Astrocyte of the hippocampus (primary cell): ENCODE measurements at regions not wholly inside any gene's neighbourhood (a gene's known extent, or its start where the extent isn't known, plus 50 kb on each side); places are given as distances from the start of the nearest gene placed in this dataset.
A peak's percentile ranks its signal among the peaks of the same experiment; 100 is the strongest.
"Not testable (repeated sequence)": the region's sequence is repeated elsewhere in the genome, so short reads cannot be mapped to it uniquely, and the experiment has no call there.

Source experiments
- DNase-seq: peaks from one replicate; pipeline ENCODE4 v3.0.0; 2011; ENCODE audit warnings: low read depth, low spot score

DNA sequence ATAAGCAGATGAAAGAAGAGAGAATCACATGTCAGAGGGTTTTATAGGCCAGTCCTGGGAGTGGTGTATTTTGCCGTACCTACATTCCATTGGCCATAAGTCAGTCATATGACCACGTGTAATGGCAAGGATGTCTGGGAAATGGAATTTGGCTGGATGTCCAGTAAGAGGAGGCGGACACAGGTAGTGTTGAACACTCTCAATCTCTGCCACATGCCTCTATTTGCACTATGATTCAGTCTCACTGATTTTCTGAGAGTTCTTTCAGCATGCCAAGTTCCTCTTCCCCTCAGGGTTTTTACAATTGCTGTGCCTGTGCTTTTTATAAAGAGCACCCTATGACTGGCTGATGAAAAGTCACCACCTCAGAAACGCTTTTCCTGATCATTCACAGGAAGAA lies 164.2 kb upstream of the GPR101 start:
- no peak for DNase-seq

DNA sequence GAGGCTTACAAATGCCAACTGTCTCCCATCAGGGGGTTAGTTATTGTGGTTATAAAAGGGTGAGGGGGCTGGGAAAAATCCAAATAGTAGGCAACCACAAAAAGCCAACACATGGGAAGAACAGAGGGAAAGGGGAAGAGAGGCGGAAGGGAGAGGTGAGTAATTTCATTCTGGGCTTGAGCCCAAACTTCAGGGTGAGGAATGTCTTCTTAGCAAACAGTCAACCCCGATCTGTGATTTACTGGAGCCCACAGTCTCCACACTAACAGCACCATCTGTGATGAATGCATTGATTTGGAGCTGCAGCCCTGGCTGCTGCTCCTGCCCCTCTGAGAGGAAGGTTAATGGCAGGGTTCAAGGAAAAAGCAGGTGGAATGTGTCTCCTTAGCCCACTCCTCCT lies 162.2 kb upstream of the GPR101 start:
- DNase-seq = peak; percentile 82

DNA sequence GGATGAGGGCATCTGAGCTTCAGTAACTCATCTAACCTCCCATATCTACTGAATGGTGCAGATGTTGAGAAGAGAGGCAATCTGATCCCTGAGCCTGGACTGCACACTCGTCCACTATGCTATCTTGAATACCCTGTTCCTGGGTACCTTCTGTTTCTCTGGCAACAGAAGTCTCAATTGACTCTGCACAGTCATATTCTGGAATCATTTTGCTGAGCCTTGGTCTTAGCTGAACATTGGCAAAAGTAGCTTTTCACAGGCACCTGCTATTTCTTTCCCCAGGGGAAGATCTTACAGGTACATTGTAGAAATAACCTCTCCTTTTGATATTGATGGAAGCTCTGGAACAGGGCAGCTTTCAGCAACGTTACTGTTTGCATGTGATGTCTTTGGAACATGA lies 161.5 kb upstream of the GPR101 start:
- no peak for DNase-seq

DNA sequence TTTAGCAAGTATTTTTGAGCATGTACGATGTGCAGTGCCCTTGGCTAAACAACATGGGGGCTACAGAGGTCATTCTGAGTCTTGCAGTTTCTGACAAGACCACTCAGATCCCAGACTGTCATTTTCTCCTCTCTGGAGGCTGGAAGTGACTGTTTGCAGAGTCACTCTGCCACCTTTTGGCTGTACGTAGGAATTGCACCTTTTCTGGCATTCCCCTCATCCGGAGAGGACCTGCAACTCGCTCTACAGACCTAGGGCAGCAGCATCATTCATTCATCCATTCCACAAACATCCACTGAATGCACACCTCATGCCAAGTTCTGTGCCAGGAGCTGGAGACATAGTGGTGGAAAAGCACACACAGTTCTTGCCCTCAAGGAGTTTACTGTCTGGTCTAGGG lies 160.4 kb upstream of the GPR101 start:
- peak; percentile 51 for DNase-seq

DNA sequence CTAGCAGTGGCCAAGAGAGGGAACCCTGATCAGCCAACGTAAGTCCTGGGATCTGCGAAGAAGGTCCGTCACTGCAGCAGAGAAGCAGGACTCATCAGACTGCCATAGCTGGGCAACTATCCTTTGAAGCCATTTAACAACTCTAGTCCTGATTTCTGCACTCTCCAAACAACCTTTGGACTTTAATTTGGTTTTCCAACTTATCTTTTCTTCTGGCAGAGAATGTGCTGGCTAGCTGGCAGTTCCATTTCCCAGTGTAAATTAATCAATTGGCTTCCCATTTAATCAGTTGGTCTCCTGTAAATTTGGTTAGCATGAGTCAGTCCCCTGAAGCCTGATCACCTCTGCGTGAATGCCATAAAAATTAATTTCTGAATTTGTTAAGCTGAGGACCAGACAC lies 153.7 kb upstream of the GPR101 start:
- no peak for DNase-seq

DNA sequence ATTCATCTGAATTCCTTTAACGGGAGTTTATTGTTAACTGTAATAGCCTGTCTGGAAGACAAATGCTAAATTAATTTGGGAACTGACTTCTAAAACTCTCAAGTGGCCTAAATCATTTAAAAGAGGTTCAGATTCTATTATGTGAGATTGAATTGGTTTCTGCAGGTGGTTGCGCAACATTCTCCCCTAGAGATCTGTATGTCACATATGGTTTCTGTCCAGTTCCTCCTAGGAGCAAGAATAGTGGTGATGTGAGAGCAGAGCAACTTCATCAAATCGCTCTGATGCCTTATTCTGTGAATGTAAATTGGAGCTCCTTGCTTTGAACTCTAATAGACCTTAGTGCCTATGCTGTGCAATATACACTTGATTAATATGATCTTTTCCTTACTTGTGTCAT lies 144.6 kb upstream of the GPR101 start:
- no peak for DNase-seq

DNA sequence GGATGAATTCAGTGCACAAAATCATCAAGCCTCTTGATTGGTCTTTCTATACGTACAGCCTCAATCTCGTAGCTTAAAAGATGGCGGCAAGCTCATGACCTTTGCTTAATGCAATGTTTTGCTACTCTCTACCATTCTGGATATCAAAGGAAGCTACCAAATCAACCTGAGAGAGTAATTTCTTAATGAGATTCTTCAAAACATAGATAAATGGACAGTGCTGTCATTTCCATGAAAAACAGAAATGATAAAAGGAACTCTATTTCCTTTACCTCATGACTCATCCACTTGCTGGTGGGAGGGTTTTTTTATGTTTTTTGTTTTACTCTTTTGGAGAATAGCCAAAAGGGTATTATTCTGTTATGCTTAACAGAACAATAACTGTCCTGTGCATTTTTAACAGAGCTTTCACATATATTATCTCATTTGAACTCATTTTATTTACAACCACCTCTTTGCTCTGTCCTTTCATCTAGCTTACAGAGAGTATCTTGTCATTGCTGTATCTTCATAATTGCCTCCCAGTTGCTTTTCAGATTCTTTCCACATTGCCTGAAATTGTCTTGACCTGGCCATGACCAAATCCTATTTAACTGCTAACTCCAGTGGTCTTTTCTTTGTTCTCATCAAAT lies 138.6 kb upstream of the GPR101 start:
- no peak for DNase-seq

DNA sequence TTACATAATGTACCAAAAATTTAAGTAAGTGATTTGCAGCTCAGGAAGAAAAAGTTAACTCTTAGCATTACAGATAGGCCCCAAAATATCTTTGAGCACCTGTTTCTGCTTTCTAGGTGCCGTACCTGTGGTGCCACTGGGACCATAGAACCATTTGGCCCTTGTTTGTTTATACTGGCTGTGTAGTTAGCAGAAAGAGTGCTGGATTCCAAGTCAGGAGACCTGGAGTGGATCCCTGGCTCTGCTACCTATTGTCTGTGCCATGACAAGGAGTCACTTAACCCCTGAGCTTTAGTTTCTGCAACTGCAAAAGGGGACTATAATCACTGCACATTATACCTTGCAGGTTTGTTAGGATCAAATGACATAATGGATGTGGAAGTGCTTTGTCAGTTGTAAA lies 137.8 kb upstream of the GPR101 start:
- no peak for DNase-seq

DNA sequence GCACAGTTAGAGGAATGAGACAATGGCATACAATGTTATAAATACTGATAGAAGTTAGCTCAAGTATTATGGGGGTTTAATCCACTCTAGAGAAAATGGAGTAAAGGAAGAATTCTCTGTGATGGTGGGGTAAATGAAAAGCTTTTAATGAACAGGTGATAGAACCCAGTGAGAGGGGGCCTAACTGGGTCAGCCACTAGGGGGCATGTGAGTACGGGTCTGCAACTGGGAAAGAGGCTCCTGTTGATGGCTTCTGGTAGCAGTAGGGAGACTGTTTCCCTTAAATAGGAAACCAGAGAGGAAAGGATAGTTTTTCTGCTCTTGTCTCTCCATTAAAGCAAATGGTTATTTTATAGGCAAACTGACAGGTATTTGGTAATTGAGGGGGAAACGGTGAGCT lies 132.8 kb upstream of the GPR101 start:
- no peak for DNase-seq

DNA sequence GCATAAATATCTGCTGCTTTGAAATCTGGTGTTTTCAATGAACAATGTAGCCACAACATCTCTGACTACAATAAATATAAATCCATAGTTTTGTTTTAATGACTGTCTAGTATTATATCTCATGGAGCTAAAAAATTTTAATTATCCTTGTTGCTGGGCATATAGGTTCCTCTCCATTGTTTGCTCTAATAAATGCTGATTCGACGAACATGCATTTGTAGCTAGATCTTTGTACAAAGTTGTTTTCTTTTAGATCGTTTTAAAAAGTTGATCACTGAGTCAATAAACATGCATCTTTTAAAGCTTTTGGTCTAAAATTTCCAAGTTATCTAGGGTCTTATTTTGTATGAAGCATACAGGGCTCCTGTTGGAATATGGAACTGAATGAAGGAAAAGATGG lies 130.5 kb upstream of the GPR101 start:
- no peak for DNase-seq

DNA sequence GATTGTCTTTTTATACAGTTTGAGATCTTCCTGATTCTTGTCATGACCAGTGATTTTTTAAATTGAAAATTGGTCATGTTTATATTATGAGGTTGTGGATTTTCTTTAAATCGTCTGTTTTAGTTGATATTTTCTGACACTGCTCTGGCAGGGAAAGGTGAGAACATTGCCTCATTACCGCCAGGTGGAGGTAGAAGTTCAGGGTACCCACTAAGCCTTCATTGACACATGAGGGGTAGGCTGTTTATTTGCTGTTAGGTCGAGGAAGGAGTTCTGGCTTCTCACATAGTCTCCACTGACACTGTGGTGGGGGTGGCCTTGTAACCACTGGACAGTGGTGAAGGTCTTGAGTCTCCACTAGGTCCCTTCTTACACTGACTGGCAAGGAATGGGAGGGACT lies 117.6 kb upstream of the GPR101 start:
- DNase-seq = no peak

DNA sequence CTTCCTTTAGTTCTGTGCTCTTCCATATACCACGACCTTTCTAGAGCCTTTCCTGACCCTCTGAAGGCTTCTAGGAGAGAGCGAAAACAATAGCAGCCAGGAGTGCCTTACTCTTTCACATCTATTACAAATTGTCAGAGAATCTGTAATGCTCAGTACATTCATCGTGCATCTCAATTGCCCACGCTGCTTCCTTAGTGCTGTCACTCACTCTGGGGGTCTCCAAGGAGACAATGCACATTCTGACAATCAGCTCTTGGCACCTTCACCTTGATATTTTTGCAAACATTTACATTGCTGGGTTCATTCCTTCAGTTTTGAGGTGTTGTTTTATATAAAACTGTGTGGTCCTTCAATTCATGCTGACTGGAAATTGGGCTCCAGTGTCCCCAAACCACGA lies 110.1 kb upstream of the GPR101 start:
- no peak for DNase-seq

DNA sequence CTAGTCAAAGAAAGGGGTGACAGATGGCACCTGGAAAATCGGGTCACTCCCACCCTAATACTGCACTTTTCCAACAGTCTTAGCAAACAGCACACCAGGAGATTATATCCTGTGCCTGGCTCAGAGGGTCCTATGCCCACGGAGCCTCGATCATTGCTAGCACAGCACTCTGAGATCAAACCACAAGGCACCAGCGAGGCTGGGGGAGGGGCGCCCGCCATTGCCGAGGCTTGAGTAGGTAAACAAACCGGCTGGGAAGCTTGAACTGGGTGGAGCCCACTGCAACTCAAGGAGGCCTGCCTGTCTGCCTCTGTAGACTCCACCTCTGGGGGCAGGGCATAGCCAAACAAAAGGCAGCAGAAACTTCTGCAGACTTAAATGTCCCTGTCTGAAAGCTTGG lies 88.9 kb upstream of the GPR101 start:
- DNase-seq = not testable (repeated sequence)

DNA sequence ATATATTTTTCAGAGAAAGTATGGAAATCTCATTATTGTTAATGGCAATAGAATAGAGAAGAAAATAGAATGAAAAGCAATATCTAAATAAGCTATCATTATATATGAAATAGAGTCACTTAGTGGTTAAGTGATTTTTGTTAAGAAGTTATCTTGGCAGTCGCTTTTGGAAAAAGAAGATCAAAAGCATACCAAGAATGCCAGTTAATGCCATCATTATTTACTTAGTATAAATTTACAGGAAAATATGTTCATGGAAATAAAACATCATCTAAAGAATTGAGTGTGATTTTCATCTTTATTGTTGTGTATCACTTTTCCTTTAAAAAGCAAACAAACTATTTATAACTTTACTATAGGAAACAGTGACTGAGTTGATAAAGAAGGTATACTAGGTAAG lies 85.3 kb upstream of the GPR101 start:
- no peak for DNase-seq

DNA sequence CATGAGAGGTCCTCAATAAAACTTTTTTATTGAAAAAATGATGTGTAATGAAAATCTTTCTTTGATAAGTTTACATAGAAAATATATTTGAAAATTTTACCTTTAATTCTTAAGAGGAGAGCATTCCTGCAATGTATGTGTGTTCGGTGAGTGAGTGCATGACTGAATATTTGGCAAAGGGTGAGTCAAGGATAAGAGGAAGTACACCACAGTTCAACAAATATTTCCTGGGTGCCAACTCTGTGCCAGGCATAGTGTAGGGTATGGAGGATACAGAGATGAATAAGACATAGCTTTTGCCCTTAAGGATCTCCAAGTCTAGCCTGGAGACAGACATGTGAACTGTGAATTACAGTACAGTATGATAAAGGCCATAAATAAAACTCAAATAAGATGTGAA lies 84.7 kb upstream of the GPR101 start:
- DNase-seq = no peak

DNA sequence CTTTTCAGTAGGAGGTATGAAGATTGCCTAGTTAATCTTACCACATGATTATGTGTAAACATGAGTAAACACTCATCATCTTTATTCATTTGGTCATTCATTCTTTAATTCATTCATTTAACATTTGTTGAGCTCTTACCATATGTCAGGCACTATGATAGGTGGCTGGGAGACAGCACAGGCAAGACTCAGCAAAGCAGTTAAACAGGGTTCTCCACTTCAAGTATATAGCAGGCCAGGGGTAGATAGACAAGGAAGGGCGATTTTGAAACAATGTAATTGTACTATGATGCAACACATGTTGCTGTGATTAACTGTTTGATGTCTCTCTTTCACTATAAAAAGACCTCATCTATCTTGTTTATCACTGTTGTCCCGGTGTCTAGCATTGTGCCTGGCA lies 84.3 kb upstream of the GPR101 start:
- DNase-seq = no peak

DNA sequence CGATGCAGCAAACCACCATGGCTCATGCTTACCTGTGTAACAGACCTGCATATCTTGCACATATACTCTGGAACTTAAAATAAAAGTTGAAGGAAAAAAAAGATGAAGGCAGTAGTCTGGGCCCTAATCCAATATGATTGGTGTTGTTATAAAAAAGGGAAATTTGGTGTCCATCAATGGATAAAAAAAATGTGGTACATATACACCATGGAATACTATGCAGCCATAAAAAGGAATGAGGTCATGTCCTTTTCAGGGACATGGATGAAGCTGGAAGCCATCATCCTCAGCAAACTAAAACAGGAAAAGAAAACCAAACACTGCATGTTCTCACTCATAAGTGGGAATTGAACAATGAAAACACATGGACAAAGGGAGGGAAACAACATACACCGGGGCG lies 74.1 kb upstream of the GPR101 start:
- not testable (repeated sequence) for DNase-seq

DNA sequence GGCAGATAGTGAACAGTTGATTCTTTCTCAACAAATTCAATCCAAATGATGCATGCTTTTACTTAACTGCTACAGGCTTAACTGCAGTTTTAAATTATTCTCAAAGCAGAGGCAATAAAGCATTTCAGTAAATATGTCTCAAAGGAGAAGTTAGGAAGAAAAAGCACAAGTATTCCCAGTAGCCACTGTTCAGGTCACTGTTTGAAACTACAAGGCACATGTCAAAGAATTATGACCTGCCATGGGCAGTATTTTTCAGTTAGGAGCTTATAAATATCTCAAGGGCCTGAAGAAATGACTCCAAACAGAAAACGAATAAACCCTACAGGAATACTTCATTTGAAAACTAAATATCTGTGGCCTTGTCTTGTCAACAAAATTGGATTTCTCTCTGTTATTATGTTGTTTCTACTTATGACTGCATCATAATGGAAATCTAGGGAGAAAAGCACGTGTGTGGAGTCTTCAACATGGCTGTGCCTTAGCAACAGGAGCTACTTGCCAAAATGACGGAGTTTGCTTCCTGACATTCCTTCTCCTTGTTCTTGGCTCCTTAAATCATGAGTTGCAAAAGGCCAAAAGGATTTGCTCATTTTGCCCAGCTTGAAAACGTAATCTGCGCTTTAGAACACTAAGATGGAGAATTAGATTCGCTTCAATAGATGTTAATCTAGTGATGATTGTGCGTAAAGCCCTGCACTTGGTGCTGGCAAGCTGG lies 67.6 kb upstream of the GPR101 start:
- no peak for DNase-seq
